ENCODE measurements at regions not wholly inside any gene's neighbourhood (a gene's known extent, or its start where the extent isn't known, plus 50 kb on each side); places are given as distances from the start of the nearest gene placed in this dataset.

DNA sequence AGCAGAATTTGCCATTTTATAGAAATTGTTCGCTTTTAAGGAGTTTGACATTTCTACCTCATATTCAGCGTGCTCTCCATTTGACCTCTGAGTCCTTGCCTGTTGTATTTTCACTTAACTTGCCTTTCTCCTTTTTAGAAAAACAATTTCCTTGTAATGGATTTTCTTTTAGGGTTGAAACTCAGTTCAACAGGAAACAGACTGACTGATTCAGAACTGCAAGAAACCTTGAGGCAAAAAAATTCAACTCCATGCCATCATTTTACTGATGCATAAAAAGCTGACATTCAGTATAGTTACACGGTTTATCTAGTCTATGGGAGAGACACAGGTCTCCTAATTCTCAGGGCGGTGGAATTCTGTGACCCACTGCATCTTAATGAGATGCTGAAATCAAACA lies 59.8 kb downstream of the MRPS30 start:
- no peak for DNase-seq (ENCODE audit: low read depth)

DNA sequence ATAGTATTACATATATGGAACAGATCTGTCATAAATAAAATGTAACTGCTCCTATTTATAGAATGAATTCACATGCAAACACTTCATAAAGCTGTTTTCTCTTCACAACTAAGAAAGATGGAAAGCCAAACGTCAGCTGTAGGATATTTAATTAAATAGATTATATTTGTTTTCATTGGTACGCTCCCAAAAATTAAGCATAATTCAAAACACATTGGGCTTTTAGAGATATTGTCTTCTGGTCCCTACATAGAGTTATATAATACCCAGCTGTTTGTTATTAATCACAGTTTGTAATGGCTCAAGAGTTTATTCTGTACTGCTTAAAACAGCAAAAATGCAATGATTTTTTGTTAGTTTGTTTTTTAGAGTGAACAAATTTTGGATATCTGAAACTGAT lies 61.2 kb downstream of the MRPS30 start:
- no peak for DNase-seq (ENCODE audit: low read depth)

DNA sequence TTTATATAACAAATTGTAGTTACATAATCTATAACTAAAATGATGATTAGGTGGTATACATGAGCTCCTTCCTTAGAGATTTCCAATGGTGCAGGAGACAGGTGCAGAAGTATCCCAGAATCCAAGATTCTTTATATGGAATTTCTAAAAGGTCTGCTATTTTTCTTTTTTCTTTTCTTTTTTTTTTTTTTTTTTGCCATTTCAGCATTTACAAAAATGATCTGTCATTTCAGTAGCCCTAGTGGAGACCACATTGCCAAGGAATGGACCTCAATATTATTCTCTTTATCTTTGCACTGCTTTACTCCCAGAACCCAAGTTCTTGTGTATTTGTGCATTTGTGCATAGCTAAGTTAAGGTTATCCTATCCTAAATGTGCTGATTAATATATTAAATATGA lies 61.7 kb downstream of the MRPS30 start:
- DNase-seq (ENCODE audit: low read depth) = no peak

DNA sequence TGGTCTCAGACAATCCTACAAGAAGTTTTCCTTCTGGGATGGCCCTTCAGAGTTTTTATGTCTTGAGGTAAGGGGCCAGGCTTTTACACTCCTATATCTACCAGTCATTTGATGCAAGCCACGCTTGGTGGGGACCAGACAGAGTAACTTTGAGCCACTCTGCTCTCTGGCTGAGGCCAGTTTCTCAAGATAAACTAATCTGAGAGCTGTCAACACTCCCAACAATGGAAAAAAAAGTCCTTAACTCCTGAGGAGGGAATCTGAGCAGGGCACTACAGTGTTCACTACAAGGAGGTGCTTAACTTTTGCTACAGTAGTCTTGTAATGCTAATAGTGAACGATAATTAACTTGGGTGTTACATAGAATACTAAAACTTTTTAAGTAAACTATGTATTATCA lies 62.7 kb downstream of the MRPS30 start:
- DNase-seq (ENCODE audit: low read depth) = no peak

DNA sequence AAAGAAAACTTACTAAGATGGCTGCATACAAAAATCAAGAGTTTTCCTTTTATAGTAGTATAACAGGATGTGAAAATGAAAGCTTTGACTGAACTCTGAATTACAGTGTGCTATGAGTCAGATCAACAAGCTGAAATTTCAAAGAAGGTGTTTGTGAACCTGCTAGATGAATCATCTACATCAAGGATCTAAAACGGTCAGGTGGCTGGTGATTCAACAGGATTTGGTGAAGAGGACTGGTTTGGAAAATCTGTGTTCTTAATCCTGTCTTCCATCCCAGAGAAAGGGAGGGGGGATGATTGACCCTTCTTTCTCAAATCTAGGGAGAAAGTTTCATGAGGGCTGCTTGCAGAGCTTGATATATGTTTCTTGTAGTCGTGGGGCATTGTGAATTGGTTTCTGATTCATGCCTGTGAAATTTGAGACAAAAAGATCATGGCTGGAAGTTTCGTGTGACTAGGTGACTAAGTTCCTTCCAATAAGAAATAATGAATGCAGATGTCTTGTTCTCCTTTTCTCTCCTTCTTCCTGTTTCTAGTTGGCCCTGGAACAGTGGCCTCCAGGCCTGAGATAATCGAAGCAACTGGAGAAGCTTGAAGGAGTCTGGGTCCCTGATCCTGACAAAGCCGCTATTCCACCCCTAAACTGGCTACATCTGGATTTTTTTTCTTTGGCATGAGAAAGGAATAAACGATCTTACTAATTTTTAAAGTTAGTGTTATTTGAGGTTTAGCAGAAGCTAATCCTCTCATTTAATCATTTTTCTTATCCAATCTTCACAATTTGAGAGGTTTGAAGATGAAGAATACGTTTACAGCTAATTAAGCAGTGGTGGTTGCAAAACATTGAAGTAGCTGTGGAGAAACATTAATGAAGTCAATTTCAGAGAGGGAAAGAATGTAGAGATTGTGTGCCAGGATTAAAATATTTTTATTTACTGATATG lies 67.2 kb downstream of the MRPS30 start:
- peak; percentile 93 for DNase-seq (ENCODE audit: low read depth)

DNA sequence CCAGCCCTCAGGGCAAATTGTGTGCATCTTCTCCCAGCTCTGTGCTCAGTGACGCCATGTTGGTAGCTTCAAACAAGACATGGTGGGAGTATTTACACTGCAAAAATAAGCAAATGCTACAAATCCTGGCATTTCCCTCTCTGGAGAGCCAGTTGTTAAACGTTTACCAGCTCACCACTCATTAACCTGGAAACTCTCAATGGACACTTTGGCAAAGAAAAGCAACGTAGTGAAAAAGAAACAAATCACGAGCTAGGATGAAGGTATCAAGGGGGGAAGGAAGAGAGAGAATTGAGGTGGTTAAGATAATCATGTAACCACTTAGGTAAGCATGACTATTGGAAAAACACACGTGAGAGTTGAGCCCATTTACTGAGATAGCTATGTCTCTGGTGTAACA lies 72.5 kb downstream of the MRPS30 start:
- no peak for DNase-seq (ENCODE audit: low read depth)

DNA sequence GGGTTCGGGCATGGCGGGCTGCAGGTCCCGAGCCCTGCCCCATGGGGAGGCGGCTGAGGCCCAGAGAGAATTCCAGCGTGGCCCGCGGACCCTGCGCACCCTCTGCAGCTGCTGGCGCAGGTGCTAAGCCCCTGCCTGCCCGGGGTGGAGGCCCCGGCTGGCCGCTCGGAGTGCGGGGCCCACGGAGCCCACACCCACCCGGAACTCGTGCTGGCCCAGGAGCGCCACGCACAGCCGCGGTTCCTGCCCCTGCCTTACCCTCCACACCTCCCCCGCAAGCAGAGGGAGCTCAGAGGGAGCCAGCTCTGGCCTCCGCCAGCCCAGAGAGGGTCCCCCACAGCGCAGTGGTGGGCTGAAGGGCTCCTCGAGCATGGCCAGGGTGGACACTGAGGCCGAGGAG lies 75.3 kb downstream of the MRPS30 start:
- DNase-seq (ENCODE audit: low read depth) = no peak

GRCh38 chr5:44885903-44886302 lies 77.2 kb downstream of the MRPS30 start:
- DNase-seq (ENCODE audit: low read depth) = peak; percentile 59

- DNase-seq (ENCODE audit: low read depth) = peak; percentile 15
These were observed 79.0 kb downstream of the MRPS30 start for GRCh38 chr5:44887722-44888121.

GRCh38 chr5:44888435-44888834 lies 79.7 kb downstream of the MRPS30 start:
- DNase-seq (ENCODE audit: low read depth) = no peak

- DNase-seq (ENCODE audit: low read depth) = no peak
These were observed 82.4 kb downstream of the MRPS30 start for GRCh38 chr5:44891116-44891515.

- no peak for DNase-seq (ENCODE audit: low read depth)
These were observed 91.7 kb downstream of the MRPS30 start for GRCh38 chr5:44900273-44900954.

- DNase-seq (ENCODE audit: low read depth) = no peak
These were observed 98.6 kb downstream of the MRPS30 start for GRCh38 chr5:44907396-44907795.

- no peak for DNase-seq (ENCODE audit: low read depth)
These were observed 100.3 kb downstream of the MRPS30 start for GRCh38 chr5:44909004-44909403.

- DNase-seq (ENCODE audit: low read depth) = no peak
These were observed 102.8 kb downstream of the MRPS30 start for GRCh38 chr5:44911501-44911900.

DNA sequence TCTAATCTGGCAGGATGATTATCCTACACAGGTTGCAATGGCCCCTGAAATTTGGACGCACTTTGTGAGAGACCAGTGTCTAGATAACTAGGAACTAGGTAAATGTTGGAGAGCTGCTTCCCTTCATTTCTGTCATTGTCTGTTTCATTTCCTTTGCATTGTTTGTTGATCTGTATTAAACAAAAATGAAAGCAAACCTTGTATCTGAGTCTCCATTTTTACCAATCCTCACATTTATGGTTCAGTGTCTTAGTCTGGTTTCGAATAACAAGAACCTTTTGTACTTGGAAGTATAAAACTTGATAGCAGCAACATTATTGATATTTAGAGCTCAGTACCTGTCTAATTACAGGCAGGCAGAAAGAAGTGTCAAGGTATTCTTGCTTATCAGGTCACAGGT lies 105.5 kb downstream of the MRPS30 start:
- no peak for DNase-seq (ENCODE audit: low read depth)

DNA sequence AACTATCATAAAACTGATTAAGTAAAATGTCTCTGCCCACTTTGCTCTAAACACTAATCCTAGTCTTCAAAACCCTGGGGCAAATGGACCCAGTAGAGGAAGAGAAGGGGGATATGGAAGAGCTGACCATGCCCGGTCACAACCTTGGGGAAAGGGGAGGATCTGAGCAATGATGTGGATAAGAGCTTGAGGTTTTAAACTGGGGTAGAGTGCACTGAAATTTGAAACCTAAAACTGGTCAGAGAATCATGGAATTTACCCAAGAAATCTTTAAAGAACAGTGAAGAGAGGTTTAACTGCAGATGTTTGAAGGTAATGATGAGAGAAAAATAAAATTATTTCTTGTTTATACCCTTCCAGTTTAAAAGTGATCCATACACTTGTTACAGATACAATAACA lies 110.8 kb downstream of the MRPS30 start:
- no peak for DNase-seq (ENCODE audit: low read depth)

- no peak for DNase-seq (ENCODE audit: low read depth)
These were observed 118.5 kb downstream of the MRPS30 start for GRCh38 chr5:44927115-44927733.

GRCh38 chr5:44932922-44933585 lies 124.3 kb downstream of the MRPS30 start:
- DNase-seq (ENCODE audit: low read depth) = peak; percentile 2

- DNase-seq (ENCODE audit: low read depth) = no peak
These were observed 124.9 kb downstream of the MRPS30 start for GRCh38 chr5:44933686-44934085.

DNA sequence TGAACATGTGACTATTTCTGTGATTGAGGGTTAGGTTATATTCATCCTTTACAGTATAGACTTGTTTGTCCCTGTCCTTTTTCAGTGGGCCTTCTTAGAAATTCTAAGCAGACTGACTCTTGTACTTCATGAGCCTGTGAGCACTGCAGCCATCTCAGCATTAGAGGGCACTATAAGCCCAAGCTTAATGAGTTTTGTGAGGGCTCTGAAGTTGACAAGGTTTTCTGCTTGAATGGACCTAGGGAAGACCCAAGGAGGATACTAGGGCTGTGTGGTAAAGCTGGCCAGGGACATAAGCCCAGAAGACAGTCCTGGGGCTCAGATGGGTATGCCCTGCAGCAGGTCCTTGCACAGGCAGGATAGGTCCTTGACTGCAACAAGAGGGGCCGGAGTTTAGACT lies 126.5 kb downstream of the MRPS30 start:
- peak; percentile 39 for DNase-seq (ENCODE audit: low read depth)

GRCh38 chr5:44935871-44936270 lies 127.1 kb downstream of the MRPS30 start:
- DNase-seq (ENCODE audit: low read depth) = no peak
